GM12874 (cell line): ENCODE measurements at regions not wholly inside any gene's neighbourhood (a gene's known extent, or its start where the extent isn't known, plus 50 kb on each side); places are given as distances from the start of the nearest gene placed in this dataset.

Experiments used
- CTCF ChIP-seq: IDR thresholded peaks from 2 replicates; pipeline ENCODE4 v1.5.1; 2011; ENCODE audit warnings: low read depth, mild to moderate bottlenecking, control low read depth, low read length, moderate library complexity; ENCODE audit not compliant: insufficient read depth

GRCh38 chr6:139894271-139894670, 519.8 kb upstream of the CITED2 start:
- TF ChIP-seq CTCF = no peak

- TF ChIP-seq CTCF = no peak
These were observed 517.0 kb upstream of the CITED2 start for GRCh38 chr6:139891471-139891870.

GRCh38 chr6:139888681-139889122, 514.3 kb upstream of the CITED2 start:
- TF ChIP-seq CTCF = no peak

GRCh38 chr6:139887275-139887674, 512.8 kb upstream of the CITED2 start:
- no peak for TF ChIP-seq CTCF

GRCh38 chr6:139886396-139886795, 511.9 kb upstream of the CITED2 start:
- TF ChIP-seq CTCF = no peak

GRCh38 chr6:139885909-139886308, 511.5 kb upstream of the CITED2 start:
- TF ChIP-seq CTCF = no peak

- no peak for TF ChIP-seq CTCF
These were observed 509.3 kb upstream of the CITED2 start for GRCh38 chr6:139883776-139884175.
